ENCODE measurements at regions not wholly inside any gene's neighbourhood (a gene's known extent, or its start where the extent isn't known, plus 50 kb on each side); places are given as distances from the start of the nearest gene placed in this dataset.

DNA sequence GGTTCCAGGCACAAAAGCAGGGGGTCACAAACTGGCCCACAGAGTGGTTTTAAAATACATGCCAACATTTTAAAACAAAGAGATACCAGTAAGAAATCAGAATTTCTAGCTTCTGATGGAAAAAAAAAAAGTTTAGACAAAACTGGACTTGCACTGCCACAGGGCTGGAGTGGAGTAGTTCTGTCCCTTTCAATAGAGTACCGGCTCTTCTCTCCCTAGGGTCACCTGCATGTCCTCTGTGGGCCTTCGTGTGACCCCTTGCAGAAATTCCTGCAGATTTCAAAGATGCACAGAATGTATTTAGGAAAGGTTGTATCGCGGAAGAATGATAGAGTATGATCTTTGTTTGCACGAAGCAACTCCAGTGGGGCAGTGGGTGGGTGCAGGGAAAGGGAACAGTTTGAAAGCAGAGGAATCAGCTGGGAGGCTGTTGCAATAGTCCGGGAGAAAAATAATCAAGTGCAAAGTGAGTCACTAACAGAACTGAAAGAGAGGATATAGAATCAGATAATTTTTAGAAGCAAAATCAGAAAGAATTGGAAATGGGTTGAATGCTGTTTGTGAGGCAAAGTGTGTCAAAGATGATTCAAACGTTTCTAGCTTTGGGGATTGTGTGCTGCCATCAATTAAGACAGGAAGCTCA, 97.3 kb upstream of the STXBP5 start:
- Histone ChIP-seq H3K4me3 (ENCODE audit: low read depth in 1 of 2, low read length in 2 of 2) (no peak overlapping the region), H2AFZ (ENCODE audit: low read depth, low read length) (no peak overlapping the region), H3K4me1 (ENCODE audit: insufficient read depth, low read length) (peaks cover 15% of the 10 kb centered on the region), H3K79me2 (ENCODE audit: insufficient read depth, low read length) (no peaks in the 10 kb centered on the region), H3K27me3 (ENCODE audit: insufficient read depth, low read length, poor library complexity) (peaks cover 3% of the 10 kb centered on the region), H3K9ac (ENCODE audit: low read depth, low read length) (no peak overlapping the region), H4K20me1 (ENCODE audit: insufficient read depth, low read length) (no peaks in the 10 kb centered on the region), H3K9me3 (ENCODE audit: insufficient read depth, low read length, severe bottlenecking) (no peaks in the 10 kb centered on the region), H3K36me3 (ENCODE audit: insufficient read depth, low read length) (no peaks in the 10 kb centered on the region), H3K4me2 (ENCODE audit: insufficient read depth, low read length) (no peak overlapping the region), H3K27ac (ENCODE audit: low read length) (no peak overlapping the region)
- no peak for TF ChIP-seq CTCF (IDR thresholded peaks at IDR 0.05; ENCODE audit: borderline replicate concordance, extremely low read depth, low read length, poor library complexity, severe bottlenecking)
- no peak for TF ChIP-seq EZH2 (IDR thresholded peaks at IDR 0.05; ENCODE audit: borderline replicate concordance, low read depth, low read length, severe bottlenecking)
- no peak for DNase-seq
- ATAC-seq (ENCODE audit: insufficient read depth, low read depth) = no peak

DNA sequence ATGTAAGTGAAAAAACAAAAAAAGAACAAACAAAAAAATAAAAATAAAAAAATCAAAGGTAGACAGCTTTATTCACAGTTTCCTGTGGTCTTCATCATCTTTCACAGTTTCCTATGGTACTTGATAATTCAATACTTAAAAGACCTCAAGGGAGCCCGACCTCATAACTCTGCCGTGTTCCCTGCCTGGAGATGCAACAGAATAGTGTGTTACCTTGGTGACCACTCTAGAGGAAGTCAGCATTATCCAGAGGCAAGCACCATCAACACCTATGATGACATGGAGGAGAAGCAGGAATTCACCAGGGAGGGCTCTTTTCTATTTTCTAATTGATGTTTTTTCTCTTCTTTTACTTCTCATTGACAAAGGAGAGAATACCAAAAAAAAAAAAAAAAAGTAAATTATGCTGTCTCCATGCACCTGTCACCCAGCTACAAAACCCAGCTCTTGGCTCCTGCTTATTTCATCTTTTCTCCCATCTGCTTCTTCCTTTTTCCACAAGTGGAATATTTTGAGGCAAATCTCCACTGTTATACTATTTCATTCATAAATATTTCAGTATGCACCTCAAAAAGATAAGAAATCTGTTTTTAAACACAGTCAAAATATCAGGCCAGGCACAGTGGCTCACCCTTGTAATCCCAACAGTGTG, 95.8 kb upstream of the STXBP5 start:
- H3K4me2 ChIP-seq (ENCODE audit: insufficient read depth, low read length) = no peak overlapping the region
- H3K27me3 ChIP-seq (ENCODE audit: insufficient read depth, low read length, poor library complexity) = peaks cover 3% of the 10 kb centered on the region
- H4K20me1 ChIP-seq (ENCODE audit: insufficient read depth, low read length) = no peaks in the 10 kb centered on the region
- no peaks in the 10 kb centered on the region for H3K9me3 ChIP-seq (ENCODE audit: insufficient read depth, low read length, severe bottlenecking)
- ATAC-seq (ENCODE audit: insufficient read depth, low read depth) = no peak
- H3K27ac ChIP-seq (ENCODE audit: low read length) = no peak overlapping the region
- no peak overlapping the region for H3K9ac ChIP-seq (ENCODE audit: low read depth, low read length)
- DNase-seq = no peak
- H3K79me2 ChIP-seq (ENCODE audit: insufficient read depth, low read length) = no peaks in the 10 kb centered on the region
- H3K4me1 ChIP-seq (ENCODE audit: insufficient read depth, low read length) = peaks cover 14% of the 10 kb centered on the region
- H3K4me3 ChIP-seq (ENCODE audit: low read depth in 1 of 2, low read length in 2 of 2) = no peak overlapping the region
- TF ChIP-seq CTCF (IDR thresholded peaks at IDR 0.05; ENCODE audit: borderline replicate concordance, extremely low read depth, low read length, poor library complexity, severe bottlenecking) = no peak
- TF ChIP-seq EZH2 (IDR thresholded peaks at IDR 0.05; ENCODE audit: borderline replicate concordance, low read depth, low read length, severe bottlenecking) = no peak
- H2AFZ ChIP-seq (ENCODE audit: low read depth, low read length) = no peak overlapping the region
- H3K36me3 ChIP-seq (ENCODE audit: insufficient read depth, low read length) = no peaks in the 10 kb centered on the region

GRCh38 chr6:147109707-147110106, 94.5 kb upstream of the STXBP5 start:
- Histone ChIP-seq H2AFZ (ENCODE audit: low read depth, low read length) (no peak overlapping the region), H3K36me3 (ENCODE audit: insufficient read depth, low read length) (no peaks in the 10 kb centered on the region), H4K20me1 (ENCODE audit: insufficient read depth, low read length) (no peaks in the 10 kb centered on the region), H3K4me2 (ENCODE audit: insufficient read depth, low read length) (no peak overlapping the region), H3K27ac (ENCODE audit: low read length) (no peak overlapping the region), H3K27me3 (ENCODE audit: insufficient read depth, low read length, poor library complexity) (peaks cover 3% of the 10 kb centered on the region), H3K9ac (ENCODE audit: low read depth, low read length) (no peak overlapping the region), H3K9me3 (ENCODE audit: insufficient read depth, low read length, severe bottlenecking) (no peaks in the 10 kb centered on the region), H3K4me1 (ENCODE audit: insufficient read depth, low read length) (peaks cover 10% of the 10 kb centered on the region), H3K4me3 (ENCODE audit: low read depth in 1 of 2, low read length in 2 of 2) (no peak overlapping the region), H3K79me2 (ENCODE audit: insufficient read depth, low read length) (no peaks in the 10 kb centered on the region)
- no peak for TF ChIP-seq EZH2 (IDR thresholded peaks at IDR 0.05; ENCODE audit: borderline replicate concordance, low read depth, low read length, severe bottlenecking)
- no peak for TF ChIP-seq CTCF (IDR thresholded peaks at IDR 0.05; ENCODE audit: borderline replicate concordance, extremely low read depth, low read length, poor library complexity, severe bottlenecking)
- ATAC-seq (ENCODE audit: insufficient read depth, low read depth) = peak; percentile 62
- DNase-seq = no peak
